Omental fat pad (tissue), 3 donors: ENCODE measurements at regions not wholly inside any gene's neighbourhood (a gene's known extent, or its start where the extent isn't known, plus 50 kb on each side); places are given as distances from the start of the nearest gene placed in this dataset.
A peak's percentile ranks its signal among the peaks of the same experiment; 100 is the strongest.

Experiments
- ATAC-seq: fragments of 150-250 bp; one replicate; pipeline ENCODE4 v1.9.1; 2016; ENCODE audit warnings: mild to moderate bottlenecking, moderate library complexity; ENCODE audit not compliant: low FRiP score
- DNase-seq: peaks from one replicate; pipeline ENCODE4 v3.0.0-alpha.2; 2019; ENCODE audit warnings: low spot score
- TF ChIP-seq, protein P1 (sequence below), 3 donors: fragments of 450-650 bp; IDR thresholded peaks; one replicate each; pipeline ENCODE4 v1.5.1; 2016 to 2017; ENCODE audit warnings: antibody characterized with exemption in 3 of 3, mild to moderate bottlenecking in 3 of 3, moderate library complexity in 2 of 3

GRCh38 chr7:22651534-22652243, 75.3 kb upstream of the IL6 start:
- TF ChIP-seq, protein P1, sequence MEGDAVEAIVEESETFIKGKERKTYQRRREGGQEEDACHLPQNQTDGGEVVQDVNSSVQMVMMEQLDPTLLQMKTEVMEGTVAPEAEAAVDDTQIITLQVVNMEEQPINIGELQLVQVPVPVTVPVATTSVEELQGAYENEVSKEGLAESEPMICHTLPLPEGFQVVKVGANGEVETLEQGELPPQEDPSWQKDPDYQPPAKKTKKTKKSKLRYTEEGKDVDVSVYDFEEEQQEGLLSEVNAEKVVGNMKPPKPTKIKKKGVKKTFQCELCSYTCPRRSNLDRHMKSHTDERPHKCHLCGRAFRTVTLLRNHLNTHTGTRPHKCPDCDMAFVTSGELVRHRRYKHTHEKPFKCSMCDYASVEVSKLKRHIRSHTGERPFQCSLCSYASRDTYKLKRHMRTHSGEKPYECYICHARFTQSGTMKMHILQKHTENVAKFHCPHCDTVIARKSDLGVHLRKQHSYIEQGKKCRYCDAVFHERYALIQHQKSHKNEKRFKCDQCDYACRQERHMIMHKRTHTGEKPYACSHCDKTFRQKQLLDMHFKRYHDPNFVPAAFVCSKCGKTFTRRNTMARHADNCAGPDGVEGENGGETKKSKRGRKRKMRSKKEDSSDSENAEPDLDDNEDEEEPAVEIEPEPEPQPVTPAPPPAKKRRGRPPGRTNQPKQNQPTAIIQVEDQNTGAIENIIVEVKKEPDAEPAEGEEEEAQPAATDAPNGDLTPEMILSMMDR (IDR thresholded peaks at IDR 0.05): no peak
- ATAC-seq (peak; percentile 41), DNase-seq (no peak)

GRCh38 chr7:22651036-22651435, 76.0 kb upstream of the IL6 start:
- TF ChIP-seq, protein P1 (IDR thresholded peaks at IDR 0.05): no peak
- DNase-seq: no peak
- no peak for ATAC-seq

- ATAC-seq: no peak
- TF ChIP-seq, protein P1 (IDR thresholded peaks at IDR 0.05): no peak
Observed at GRCh38 chr7:22649686-22650085, 77.3 kb upstream of the IL6 start.

GRCh38 chr7:22647451-22648257, 79.3 kb upstream of the IL6 start:
- TF ChIP-seq, protein P1 (IDR thresholded peaks at IDR 0.05): no peak
- DNase-seq: no peak
- ATAC-seq: peak; percentile 78

More at GRCh38 chr7:22649686-22650085, 77.3 kb upstream of the IL6 start:
- DNase-seq: no peak

GRCh38 chr7:22645418-22646181, 81.4 kb upstream of the IL6 start:
- TF ChIP-seq, protein P1 (IDR thresholded peaks at IDR 0.05): no peak
- no peak for DNase-seq
- ATAC-seq: no peak

DNA sequence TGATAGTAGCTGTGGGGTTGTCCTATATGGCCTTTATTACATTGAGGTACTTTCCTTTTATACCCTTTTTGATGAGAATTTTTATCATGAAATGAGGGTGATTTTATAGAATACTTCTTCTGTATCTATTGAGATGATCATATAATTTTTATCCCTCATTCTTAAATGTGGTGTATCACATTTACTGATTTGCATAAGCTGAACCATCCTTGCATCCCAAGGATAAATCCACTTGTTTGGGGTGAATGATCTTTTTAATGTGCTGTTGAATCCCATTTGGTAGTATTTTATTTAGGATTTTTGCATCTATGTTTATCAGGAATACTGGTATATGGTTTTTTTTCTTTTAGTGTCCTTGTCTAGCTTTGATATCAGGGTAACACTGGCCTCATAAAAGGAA, 84.5 kb upstream of the IL6 start:
- ATAC-seq: no peak
- DNase-seq: no peak
- TF ChIP-seq, protein P1 (IDR thresholded peaks at IDR 0.05): no peak
